Medulla oblongata (tissue), 1 donor: ENCODE measurements at regions not wholly inside any gene's neighbourhood (a gene's known extent, or its start where the extent isn't known, plus 50 kb on each side); places are given as distances from the start of the nearest gene placed in this dataset.
"Not testable (repeated sequence)": the region's sequence is repeated elsewhere in the genome, so short reads cannot be mapped to it uniquely, and the experiment has no call there.

Source experiments
- DNase-seq: peaks from one replicate; pipeline ENCODE4 v3.0.0-alpha.2; 2015; ENCODE audit errors: extremely low spot score

- DNase-seq = not testable (repeated sequence)
These were observed 86.1 kb upstream of the XKR3 start for GRCh38 chr22:16911340-16911739.

- not testable (repeated sequence) for DNase-seq
These were observed 76.8 kb upstream of the XKR3 start for GRCh38 chr22:16902051-16902450.

- not testable (repeated sequence) for DNase-seq
These were observed 76.4 kb upstream of the XKR3 start for GRCh38 chr22:16901579-16901978.

GRCh38 chr22:16899358-16899757, 74.1 kb upstream of the XKR3 start:
- not testable (repeated sequence) for DNase-seq

GRCh38 chr22:16897365-16897764, 72.2 kb upstream of the XKR3 start:
- DNase-seq = not testable (repeated sequence)

- not testable (repeated sequence) for DNase-seq
These were observed 66.7 kb upstream of the XKR3 start for GRCh38 chr22:16891892-16892291.

- DNase-seq = peak; percentile 75
These were observed 51.1 kb upstream of the XKR3 start for GRCh38 chr22:16876339-16876738.
